H1 (cell line): ENCODE measurements at regions not wholly inside any gene's neighbourhood (a gene's known extent, or its start where the extent isn't known, plus 50 kb on each side); places are given as distances from the start of the nearest gene placed in this dataset.

Experiments
- CTCF ChIA-PET: fragments of 300-600 bp; sonication (Branson Sonifier 250); formaldehyde crosslinking; loops from one replicate; lab custom pipeline; 2021; ENCODE audit not compliant: partially characterized antibody; lab: Charles Lee
- POLR2A ChIA-PET: fragments of 300-600 bp; sonication (Branson Sonifier 250); formaldehyde crosslinking; loops from one replicate; lab custom pipeline; 2021; ENCODE audit warnings: inconsistent platforms; ENCODE audit not compliant: partially characterized antibody; lab: Charles Lee
- DNase-seq, 2 experiments: peaks; one replicate each; pipeline versions ENCODE4 v3.0.0 to v3.0.0-alpha.2; 2010 to 2022; ENCODE audit warnings: low spot score in 2 of 2, low read depth in 1 of 2, mixed read lengths in 1 of 2
- FAIRE-seq: peaks from 2 replicates; lab custom pipeline; 2011; peaks lifted over from hg19 to GRCh38; lab: Jason Lieb, UNC
- H2AFZ ChIP-seq: 2 replicates; pipeline ENCODE4 v1.8.1; 2012; ENCODE audit warnings: low read length, inconsistent platforms
- H2AK5ac ChIP-seq: 2 replicates; pipeline ENCODE4 v1.6.1; 2013; ENCODE audit warnings: low read depth, low read length
- H2BK120ac ChIP-seq: replicated peaks from 2 replicates; pipeline ENCODE3; 2013; ENCODE audit warnings: low read depth, low read length, inconsistent platforms
- H2BK12ac ChIP-seq: 2 replicates; pipeline ENCODE4 v1.6.1; 2013; ENCODE audit warnings: low read depth, low read length
- H2BK15ac ChIP-seq: 2 replicates; pipeline ENCODE4 v1.6.1; 2013; ENCODE audit warnings: low read length
- H2BK20ac ChIP-seq: 2 replicates; pipeline ENCODE4 v1.6.1; 2013; ENCODE audit warnings: low read length
- H2BK5ac ChIP-seq: 2 replicates; pipeline ENCODE4 v1.6.1; 2013; ENCODE audit warnings: low read depth, low read length
- H3K14ac ChIP-seq: 2 replicates; pipeline ENCODE4 v1.6.1; 2013; ENCODE audit warnings: inconsistent platforms; ENCODE audit not compliant: insufficient read length
- H3K18ac ChIP-seq: 2 replicates; pipeline ENCODE4 v1.6.1; 2013; ENCODE audit warnings: low read length; ENCODE audit errors: extremely low read depth
- H3K23ac ChIP-seq: 2 replicates; pipeline ENCODE4 v1.6.1; 2013; ENCODE audit warnings: inconsistent platforms; ENCODE audit not compliant: insufficient read length
- H3K23me2 ChIP-seq: 2 replicates; pipeline ENCODE4 v1.6.1; 2013; ENCODE audit warnings: low read depth, low read length
- H3K27ac ChIP-seq: 2 replicates; pipeline ENCODE4 v1.6.1; 2011; ENCODE audit warnings: low read depth, low read length, inconsistent platforms
- H3K27me3 ChIP-seq, 4 experiments: replicated peaks in 1 of 4; 1 replicate in 1 of 4; 2 replicates in 3 of 4; pipeline versions ENCODE4 v1.6.1 to v1.8.1; 2011 to 2013; ENCODE audit warnings: low read length in 3 of 4, mild to moderate bottlenecking in 3 of 4, inconsistent platforms in 2 of 4, mixed read lengths in 2 of 4, moderate library complexity in 1 of 4; ENCODE audit not compliant: control insufficient read depth in 3 of 4, insufficient read depth in 3 of 4; ENCODE audit errors: extremely low read depth in 1 of 4
- H3K36me3 ChIP-seq, 4 experiments: 2 replicates each; pipeline versions ENCODE4 v1.6.1 to v1.8.1; 2011 to 2013; ENCODE audit warnings: mild to moderate bottlenecking in 4 of 4, low read length in 3 of 4, moderate library complexity in 2 of 4, control low read depth in 1 of 4, inconsistent platforms in 1 of 4; ENCODE audit not compliant: insufficient read depth in 4 of 4, control insufficient read depth in 2 of 4
- H3K4ac ChIP-seq: replicated peaks from 2 replicates; pipeline ENCODE3; 2013; ENCODE audit warnings: low read length, low read depth, mixed read lengths, inconsistent platforms; ENCODE audit not compliant: insufficient read length
- H3K4me1 ChIP-seq, 4 experiments: replicated peaks in 1 of 4; 1 replicate in 1 of 4; 2 replicates in 3 of 4; pipeline versions ENCODE4 v1.6.1 to v1.8.1; 2011 to 2013; ENCODE audit warnings: low read length in 3 of 4, inconsistent platforms in 2 of 4, mixed read lengths in 1 of 4; ENCODE audit not compliant: insufficient read depth in 4 of 4, control insufficient read depth in 3 of 4
- H3K4me2 ChIP-seq, 2 experiments: 2 replicates each; pipeline versions ENCODE4 v1.6.1 to v1.8.1; 2011 to 2013; ENCODE audit warnings: low read depth in 2 of 2, low read length in 2 of 2, control low read depth in 1 of 2, inconsistent platforms in 1 of 2, mild to moderate bottlenecking in 1 of 2; ENCODE audit not compliant: insufficient read depth in 1 of 2
- H3K4me3 ChIP-seq, 4 experiments: fragments of 200-600, 300-600 bp in 1 of 4; sonication (generic), shearing (Covaris generic), sonication (Bioruptor Twin) in 1 of 4; 2 replicates each; pipeline versions ENCODE4 v1.5.1 to v1.8.1; 2011 to 2016; ENCODE audit warnings: low read length in 4 of 4, low read depth in 3 of 4, control low read depth in 2 of 4, inconsistent platforms in 2 of 4, mild to moderate bottlenecking in 2 of 4, mixed read lengths in 1 of 4, moderate library complexity in 1 of 4; ENCODE audit not compliant: insufficient read depth in 2 of 4; ENCODE audit errors: extremely low read depth in 1 of 4
- H3K56ac ChIP-seq: replicated peaks from 2 replicates; pipeline ENCODE3; 2013; ENCODE audit warnings: low read depth, mild to moderate bottlenecking, mixed read lengths, low read length, inconsistent platforms; ENCODE audit not compliant: insufficient read length
- H3K79me1 ChIP-seq: 2 replicates; pipeline ENCODE4 v1.6.1; 2013; ENCODE audit warnings: low read depth, low read length, control low read depth
- H3K79me2 ChIP-seq, 2 experiments: 2 replicates each; pipeline versions ENCODE4 v1.6.1 to v1.8.1; 2012 to 2013; ENCODE audit warnings: low read length in 2 of 2, mild to moderate bottlenecking in 2 of 2, inconsistent platforms in 1 of 2; ENCODE audit not compliant: insufficient read depth in 2 of 2, control insufficient read depth in 1 of 2
- H3K9ac ChIP-seq, 4 experiments: replicated peaks in 1 of 4; 1 replicate in 1 of 4; 2 replicates in 3 of 4; pipeline versions ENCODE4 v1.6.1 to v1.8.1; 2011 to 2013; ENCODE audit warnings: low read depth in 3 of 4, low read length in 3 of 4, control low read depth in 2 of 4, mild to moderate bottlenecking in 2 of 4, moderate library complexity in 2 of 4, inconsistent platforms in 1 of 4; ENCODE audit errors: extremely low read depth in 1 of 4
- H3K9me3 ChIP-seq, 2 experiments: 2 replicates each; pipeline versions ENCODE4 v1.6.1 to v1.8.1; 2012 to 2013; ENCODE audit warnings: mild to moderate bottlenecking in 2 of 2, moderate library complexity in 2 of 2, control low read depth in 1 of 2, inconsistent platforms in 1 of 2, low read depth in 1 of 2, low read length in 1 of 2, mixed read lengths in 1 of 2; ENCODE audit not compliant: insufficient read depth in 2 of 2
- H4K20me1 ChIP-seq, 2 experiments: replicated peaks in 1 of 2; 2 replicates each; pipeline versions ENCODE3 to v1.8.1; 2011 to 2013; ENCODE audit warnings: inconsistent platforms in 2 of 2, low read length in 2 of 2, mild to moderate bottlenecking in 1 of 2; ENCODE audit not compliant: insufficient read depth in 2 of 2, control insufficient read depth in 1 of 2
- H4K5ac ChIP-seq: 2 replicates; pipeline ENCODE4 v1.6.1; 2013; ENCODE audit warnings: low read length, low read depth, mixed read lengths, inconsistent platforms; ENCODE audit not compliant: insufficient read length
- H4K8ac ChIP-seq: 2 replicates; pipeline ENCODE4 v1.8.0; 2013; ENCODE audit warnings: mild to moderate bottlenecking, moderate library complexity, low read length, inconsistent platforms; ENCODE audit not compliant: insufficient read depth; ENCODE audit errors: extremely low read depth
- H4K91ac ChIP-seq: replicated peaks from 2 replicates; pipeline ENCODE3; 2013; ENCODE audit warnings: low read length, mixed read lengths, inconsistent platforms; ENCODE audit not compliant: insufficient read length
- BACH1 ChIP-seq: IDR thresholded peaks from 2 replicates; pipeline ENCODE4 v1.6.1; 2012; ENCODE audit warnings: low read length, improper control_type of control experiment
- EZH2 ChIP-seq: fragments of 200-600 bp; sonication (generic); IDR thresholded peaks from 2 replicates; pipeline ENCODE4 v1.7.1; 2012; ENCODE audit warnings: low read depth, mild to moderate bottlenecking, moderate library complexity, low read length, inconsistent platforms; ENCODE audit not compliant: severe bottlenecking
- SUZ12 ChIP-seq: fragments of 200-600 bp; sonication (generic); IDR thresholded peaks from 2 replicates; pipeline ENCODE4 v1.6.1; 2012; ENCODE audit warnings: mild to moderate bottlenecking, inconsistent platforms, low read length, moderate library complexity, mixed read lengths
- YY1 ChIP-seq: IDR thresholded peaks from 2 replicates; pipeline ENCODE4 v1.6.1; 2011; ENCODE audit warnings: low read depth, mild to moderate bottlenecking, low read length
- WGBS, 2 experiments: shearing (Covaris generic) in 1 of 2; methylation state at CpG; one replicate each; pipeline versions ENCODE4 v1.1.6 to v1.1.7; 2013 to 2015; ENCODE audit warnings: low lambda C conversion rate in 2 of 2, mixed read lengths in 2 of 2, inconsistent platforms in 1 of 2, low coverage in 1 of 2, missing lambda C conversion rate in 1 of 2; ENCODE audit not compliant: insufficient replicate concordance in 2 of 2, insufficient coverage in 1 of 2, insufficient read length in 1 of 2; ENCODE audit errors: extremely low coverage in 1 of 2, missing lambda C conversion rate in 1 of 2; 5-methylcytosine and 5-hydroxymethylcytosine counted together
- TF ChIP-seq, protein P1 (sequence below): IDR thresholded peaks from 2 replicates; pipeline ENCODE4 v1.6.1; 2011; ENCODE audit warnings: low read depth, mild to moderate bottlenecking, low read length; ENCODE audit not compliant: insufficient read depth

DNA sequence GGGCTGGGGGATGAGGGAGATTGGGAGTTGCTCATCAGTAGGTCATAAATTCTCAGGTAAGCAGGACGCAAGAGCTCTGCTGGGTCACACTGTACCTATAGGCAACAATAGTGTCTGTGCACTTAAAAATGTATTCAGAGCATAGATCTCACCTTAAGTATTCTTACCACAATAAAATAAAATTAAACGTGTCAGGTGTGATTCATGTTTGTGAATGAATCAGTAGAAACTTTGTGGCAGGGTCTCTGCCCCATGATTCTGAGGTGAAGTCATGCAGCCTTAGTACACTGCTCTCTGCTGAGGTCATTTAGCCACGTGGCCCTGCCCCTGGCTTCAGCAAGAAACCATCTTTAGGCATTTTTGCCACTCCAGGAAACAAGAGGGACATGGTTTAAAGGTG, 253.8 kb downstream of the FBXO15 start:
- Histone ChIP-seq H4K91ac (no peak overlapping the region), H3K9ac (no peak overlapping the region), H3K56ac (no peak overlapping the region)
- TF ChIP-seq, protein P1, sequence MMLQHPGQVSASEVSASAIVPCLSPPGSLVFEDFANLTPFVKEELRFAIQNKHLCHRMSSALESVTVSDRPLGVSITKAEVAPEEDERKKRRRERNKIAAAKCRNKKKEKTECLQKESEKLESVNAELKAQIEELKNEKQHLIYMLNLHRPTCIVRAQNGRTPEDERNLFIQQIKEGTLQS = no peak
- TF ChIP-seq YY1 = no peak
- no peak for TF ChIP-seq BACH1
- no peak for TF ChIP-seq EZH2
- TF ChIP-seq SUZ12 = no peak

More for the DNA sequence above, 253.8 kb downstream of the FBXO15 start:
- H3K14ac ChIP-seq = no peak overlapping the region
- peaks cover 0 to 2% of the 10 kb centered on the region in 2 experiments for H4K20me1 ChIP-seq
- no peak overlapping the region for H4K8ac ChIP-seq
- no peak overlapping the region for H2BK15ac ChIP-seq
- no peaks in the 10 kb centered on the region for H3K79me1 ChIP-seq
- H3K23me2 ChIP-seq = no peaks in the 10 kb centered on the region
- peaks cover 7 to 40% (median 16%) of the 10 kb centered on the region in 4 experiments; a peak in 5 of 7 replicates for H3K4me1 ChIP-seq
- H2AK5ac ChIP-seq = no peak overlapping the region
- no peak overlapping the region for H3K4ac ChIP-seq
- FAIRE-seq (no peak), DNase-seq (no peak)
- no peak overlapping the region for H3K23ac ChIP-seq
- 74% methylated on average over 3 of the region's 3 CpGs; no CpG with 5 or more reads in 1 of the 2 experiments for WGBS, 2 experiments
- peak overlapping the region; percentile 81; the same call in 1 of the 2 replicates for H2BK12ac ChIP-seq
- ChIA-PET CTCF (no interaction called here), POLR2A (no interaction called here)
- no peak overlapping the region for H3K27ac ChIP-seq
- no peaks in the 10 kb centered on the region for H3K79me2 ChIP-seq
- H2BK120ac ChIP-seq = no peak overlapping the region
- no peak overlapping the region for H3K18ac ChIP-seq
- H3K36me3 ChIP-seq = no peaks in the 10 kb centered on the region
- H3K4me2 ChIP-seq = no peak overlapping the region
- H3K9me3 ChIP-seq = no peaks in the 10 kb centered on the region; a peak in 1 of 4 replicates
- no peak overlapping the region for H4K5ac ChIP-seq
- H2BK5ac ChIP-seq = no peak overlapping the region
- H2BK20ac ChIP-seq = 0 out of 2 replicates have a peak overlapping the region, but pooled peaks have one; percentile 23
- no peak overlapping the region for H3K4me3 ChIP-seq
- peaks cover 0 to 15% (median under 1%) of the 10 kb centered on the region in 4 experiments; a peak in 5 of 7 replicates for H3K27me3 ChIP-seq
- H2AFZ ChIP-seq = no peak overlapping the region
